ENCODE measurements at regions not wholly inside any gene's neighbourhood (a gene's known extent, or its start where the extent isn't known, plus 50 kb on each side); places are given as distances from the start of the nearest gene placed in this dataset.

DNA sequence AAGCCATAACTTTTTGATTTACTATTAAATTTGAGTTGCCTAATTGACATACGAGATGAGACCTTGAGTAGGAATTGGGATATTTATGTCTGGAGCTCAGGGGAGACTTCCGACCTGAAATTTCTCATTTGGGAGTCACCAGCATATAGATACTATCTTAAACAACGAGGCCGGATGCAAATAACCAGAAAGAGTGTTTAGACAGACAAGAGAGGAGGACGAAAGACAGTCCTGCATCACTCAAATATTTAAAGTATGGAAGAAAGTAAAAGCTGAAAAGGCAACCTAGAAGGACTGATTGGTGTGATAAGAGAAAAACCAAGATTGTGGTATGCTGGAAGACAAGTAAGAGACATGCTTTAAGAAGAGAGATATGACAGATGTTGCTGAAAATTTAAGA lies 675.0 kb upstream of the NUDT12 start:
- Histone ChIP-seq H3K4me3 (ENCODE audit: low read depth, low read length) (no peak overlapping the region), H3K36me3 (ENCODE audit: control insufficient read depth, insufficient read depth, low read length) (no peaks in the 10 kb centered on the region), H3K27me3 (ENCODE audit: control insufficient read depth, insufficient read depth, low read length) (no peaks in the 10 kb centered on the region)
- TF ChIP-seq, protein P1, sequence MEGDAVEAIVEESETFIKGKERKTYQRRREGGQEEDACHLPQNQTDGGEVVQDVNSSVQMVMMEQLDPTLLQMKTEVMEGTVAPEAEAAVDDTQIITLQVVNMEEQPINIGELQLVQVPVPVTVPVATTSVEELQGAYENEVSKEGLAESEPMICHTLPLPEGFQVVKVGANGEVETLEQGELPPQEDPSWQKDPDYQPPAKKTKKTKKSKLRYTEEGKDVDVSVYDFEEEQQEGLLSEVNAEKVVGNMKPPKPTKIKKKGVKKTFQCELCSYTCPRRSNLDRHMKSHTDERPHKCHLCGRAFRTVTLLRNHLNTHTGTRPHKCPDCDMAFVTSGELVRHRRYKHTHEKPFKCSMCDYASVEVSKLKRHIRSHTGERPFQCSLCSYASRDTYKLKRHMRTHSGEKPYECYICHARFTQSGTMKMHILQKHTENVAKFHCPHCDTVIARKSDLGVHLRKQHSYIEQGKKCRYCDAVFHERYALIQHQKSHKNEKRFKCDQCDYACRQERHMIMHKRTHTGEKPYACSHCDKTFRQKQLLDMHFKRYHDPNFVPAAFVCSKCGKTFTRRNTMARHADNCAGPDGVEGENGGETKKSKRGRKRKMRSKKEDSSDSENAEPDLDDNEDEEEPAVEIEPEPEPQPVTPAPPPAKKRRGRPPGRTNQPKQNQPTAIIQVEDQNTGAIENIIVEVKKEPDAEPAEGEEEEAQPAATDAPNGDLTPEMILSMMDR (IDR thresholded peaks at IDR 0.05; ENCODE audit: insufficient read depth, low read length, poor library complexity, severe bottlenecking): no peak
- no peak for DNase-seq (ENCODE audit: low read depth)

DNA sequence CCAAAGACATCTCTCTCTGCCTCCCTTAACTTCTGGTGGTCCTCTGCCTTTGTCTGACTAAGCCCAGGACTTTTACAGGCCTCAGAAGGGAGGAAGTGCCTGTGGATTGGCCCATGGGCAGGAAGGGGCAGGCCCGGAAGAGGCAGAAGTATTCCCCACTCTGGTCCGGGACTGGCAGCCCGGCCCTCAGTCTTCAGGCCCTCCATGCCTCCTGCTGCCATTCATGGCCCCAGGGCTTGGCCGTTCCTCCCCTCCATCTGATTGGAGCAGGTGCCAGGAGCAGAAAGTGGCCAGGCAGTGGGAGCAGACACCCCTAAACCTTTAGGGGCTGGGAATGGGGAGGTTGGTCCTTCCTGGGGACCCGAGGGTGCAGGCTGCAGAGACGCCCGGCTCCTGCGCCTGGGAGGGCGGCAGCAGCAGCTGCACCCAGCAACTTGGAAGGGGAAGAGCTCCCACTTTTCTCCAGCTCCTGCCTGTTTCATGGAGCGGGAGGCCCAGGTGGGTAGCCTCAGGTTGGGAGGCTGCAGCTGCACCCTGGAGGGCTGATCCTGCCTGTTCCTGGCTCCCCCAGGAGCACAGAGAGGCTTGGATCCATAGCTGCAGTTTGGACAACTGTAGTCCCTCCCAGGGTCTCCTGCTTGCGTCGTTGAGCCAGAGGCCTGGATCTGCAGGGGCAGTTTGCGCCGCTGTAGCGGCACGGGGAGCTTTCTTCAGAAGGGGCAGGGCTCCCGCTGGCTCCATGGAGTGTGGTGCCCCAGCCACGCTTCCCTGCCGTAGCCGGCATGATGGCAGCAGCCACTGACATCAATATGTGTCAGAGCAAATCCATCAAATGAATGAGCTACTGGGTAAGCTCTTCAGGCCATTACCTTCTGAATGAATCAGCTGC lies 661.5 kb upstream of the NUDT12 start:
- no peaks in the 10 kb centered on the region for H3K36me3 ChIP-seq (ENCODE audit: control insufficient read depth, insufficient read depth, low read length)
- no peak overlapping the region for H3K4me3 ChIP-seq (ENCODE audit: low read depth, low read length)
- DNase-seq (ENCODE audit: low read depth): no peak
- TF ChIP-seq, protein P1 (IDR thresholded peaks at IDR 0.05; ENCODE audit: insufficient read depth, low read length, poor library complexity, severe bottlenecking): no peak
- H3K27me3 ChIP-seq (ENCODE audit: control insufficient read depth, insufficient read depth, low read length): no peaks in the 10 kb centered on the region

DNA sequence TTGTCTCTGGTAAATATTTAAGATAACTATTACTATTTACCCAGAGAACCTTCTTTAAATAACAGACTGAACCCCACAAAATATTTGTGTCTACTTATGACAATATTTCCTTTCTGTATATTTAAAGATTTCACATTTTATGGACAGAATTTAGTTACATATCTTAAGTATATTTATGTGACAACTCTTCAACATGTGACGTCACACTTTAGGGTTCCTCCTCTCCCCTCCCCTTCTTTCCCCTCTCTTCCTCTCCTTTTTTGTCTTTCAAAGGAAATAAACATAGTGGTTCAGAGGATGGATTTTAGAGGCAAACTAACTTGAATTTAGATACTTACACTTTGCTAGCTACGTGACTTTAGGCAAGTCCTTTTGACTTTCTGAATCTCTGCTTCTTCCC lies 655.6 kb upstream of the NUDT12 start:
- Histone ChIP-seq H3K27me3 (ENCODE audit: control insufficient read depth, insufficient read depth, low read length) (no peaks in the 10 kb centered on the region), H3K4me3 (ENCODE audit: low read depth, low read length) (no peak overlapping the region), H3K36me3 (ENCODE audit: control insufficient read depth, insufficient read depth, low read length) (no peaks in the 10 kb centered on the region)
- TF ChIP-seq, protein P1 (IDR thresholded peaks at IDR 0.05; ENCODE audit: insufficient read depth, low read length, poor library complexity, severe bottlenecking): no peak
- no peak for DNase-seq (ENCODE audit: low read depth)

DNA sequence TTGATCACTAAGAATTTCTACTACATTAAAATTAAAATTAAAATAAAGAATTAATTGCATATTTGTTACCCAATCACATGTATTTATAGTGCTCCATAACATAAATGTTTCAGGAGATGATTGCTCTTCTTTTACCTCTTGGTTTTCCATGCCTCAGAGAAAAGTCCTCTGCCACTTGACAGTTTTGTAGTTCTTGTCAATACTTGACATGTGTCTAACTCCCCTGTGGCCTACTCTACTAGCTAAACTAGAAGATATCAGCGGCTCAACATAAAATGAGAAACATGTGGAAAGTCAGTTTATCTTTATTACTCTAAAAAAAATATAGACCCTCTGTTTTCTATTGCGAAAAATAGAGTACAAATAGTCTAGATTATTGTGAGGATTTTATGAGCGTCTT lies 650.6 kb upstream of the NUDT12 start:
- TF ChIP-seq, protein P1 (IDR thresholded peaks at IDR 0.05; ENCODE audit: insufficient read depth, low read length, poor library complexity, severe bottlenecking): no peak
- no peak overlapping the region for H3K4me3 ChIP-seq (ENCODE audit: low read depth, low read length)

DNA sequence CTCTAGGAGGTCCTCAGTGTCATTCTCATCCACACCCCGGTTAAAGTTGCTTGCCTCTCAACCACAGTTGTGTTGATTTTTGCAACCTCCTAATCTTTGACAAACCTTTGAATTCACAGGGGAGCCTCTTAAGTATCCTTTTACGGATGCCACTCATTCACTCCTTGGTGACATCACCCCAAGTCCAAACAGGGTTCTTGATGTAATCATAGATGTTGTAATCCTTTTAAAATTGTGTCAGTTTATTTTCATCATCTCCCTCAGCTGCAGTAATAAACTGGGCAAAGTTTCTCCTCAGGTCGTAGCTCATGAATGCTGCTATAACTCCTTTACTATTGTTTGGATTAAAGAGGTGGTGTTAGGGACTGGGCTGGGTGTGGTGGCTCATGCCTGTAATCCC lies 637.2 kb upstream of the NUDT12 start:
- Histone ChIP-seq H3K36me3 (ENCODE audit: control insufficient read depth, insufficient read depth, low read length) (no peaks in the 10 kb centered on the region), H3K4me3 (ENCODE audit: low read depth, low read length) (no peak overlapping the region), H3K27me3 (ENCODE audit: control insufficient read depth, insufficient read depth, low read length) (no peaks in the 10 kb centered on the region)
- no peak for DNase-seq (ENCODE audit: low read depth)
- TF ChIP-seq, protein P1 (IDR thresholded peaks at IDR 0.05; ENCODE audit: insufficient read depth, low read length, poor library complexity, severe bottlenecking): no peak

More for the DNA sequence above, 650.6 kb upstream of the NUDT12 start:
- H3K27me3 ChIP-seq (ENCODE audit: control insufficient read depth, insufficient read depth, low read length): no peaks in the 10 kb centered on the region
- no peak for DNase-seq (ENCODE audit: low read depth)
- no peaks in the 10 kb centered on the region for H3K36me3 ChIP-seq (ENCODE audit: control insufficient read depth, insufficient read depth, low read length)

DNA sequence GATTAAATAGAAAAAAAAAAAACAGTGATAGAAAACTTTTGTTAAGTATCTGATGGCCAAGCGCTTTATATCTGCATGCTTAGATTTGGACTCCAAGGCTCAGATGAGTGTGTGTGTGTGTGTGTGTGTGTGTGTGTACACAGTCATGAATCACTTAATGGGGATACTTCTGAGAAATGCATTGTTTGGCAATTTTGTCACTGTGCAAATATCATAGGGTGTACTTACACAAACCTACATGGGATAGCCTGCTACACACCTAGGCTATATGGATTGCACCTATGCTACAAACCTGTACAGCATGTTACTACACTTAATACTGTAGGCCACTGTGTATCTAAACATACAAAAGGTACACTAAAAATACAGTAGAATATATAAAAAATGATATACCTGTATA lies 635.6 kb upstream of the NUDT12 start:
- Histone ChIP-seq H3K27me3 (ENCODE audit: control insufficient read depth, insufficient read depth, low read length) (no peaks in the 10 kb centered on the region), H3K36me3 (ENCODE audit: control insufficient read depth, insufficient read depth, low read length) (no peaks in the 10 kb centered on the region), H3K4me3 (ENCODE audit: low read depth, low read length) (no peak overlapping the region)
- TF ChIP-seq, protein P1 (IDR thresholded peaks at IDR 0.05; ENCODE audit: insufficient read depth, low read length, poor library complexity, severe bottlenecking): no peak
- DNase-seq (ENCODE audit: low read depth): no peak
